Myocyte (in vitro differentiated cells): ENCODE measurements at regions not wholly inside any gene's neighbourhood (a gene's known extent, or its start where the extent isn't known, plus 50 kb on each side); places are given as distances from the start of the nearest gene placed in this dataset.
A peak's percentile ranks its signal among the peaks of the same experiment; 100 is the strongest.

ENCODE experiments used
- DNase-seq: peaks from one replicate; pipeline ENCODE4 v3.0.0-alpha.2; 2012; ENCODE audit warnings: low read depth

- peak; percentile 23 for DNase-seq
These were observed 293.2 kb upstream of the FIGN start for GRCh38 chr2:164028814-164029534.

GRCh38 chr2:164024396-164024795 lies 288.6 kb upstream of the FIGN start:
- no peak for DNase-seq

DNA sequence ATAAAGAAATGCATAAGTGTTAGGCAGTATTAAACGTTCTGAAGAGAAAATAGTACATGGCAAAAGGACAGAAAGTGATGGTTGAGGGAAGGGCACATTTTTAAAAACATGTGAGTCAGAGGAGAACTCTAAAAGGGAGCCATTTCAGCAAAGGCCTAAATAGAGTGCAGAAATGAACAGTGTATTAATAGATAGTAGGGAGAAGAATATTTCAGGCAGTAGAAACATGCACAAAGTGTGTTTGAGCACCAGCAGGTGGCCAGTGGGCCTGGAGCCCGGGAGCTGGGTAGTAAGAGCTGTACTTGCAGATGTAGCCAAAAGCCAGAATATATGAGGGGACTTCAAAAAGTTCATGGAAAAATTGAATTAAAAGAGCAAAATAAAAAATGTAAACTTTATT lies 288.1 kb upstream of the FIGN start:
- peak; percentile 61 for DNase-seq

- DNase-seq: peak; percentile 44
These were observed 279.7 kb upstream of the FIGN start for GRCh38 chr2:164015328-164016123.

DNA sequence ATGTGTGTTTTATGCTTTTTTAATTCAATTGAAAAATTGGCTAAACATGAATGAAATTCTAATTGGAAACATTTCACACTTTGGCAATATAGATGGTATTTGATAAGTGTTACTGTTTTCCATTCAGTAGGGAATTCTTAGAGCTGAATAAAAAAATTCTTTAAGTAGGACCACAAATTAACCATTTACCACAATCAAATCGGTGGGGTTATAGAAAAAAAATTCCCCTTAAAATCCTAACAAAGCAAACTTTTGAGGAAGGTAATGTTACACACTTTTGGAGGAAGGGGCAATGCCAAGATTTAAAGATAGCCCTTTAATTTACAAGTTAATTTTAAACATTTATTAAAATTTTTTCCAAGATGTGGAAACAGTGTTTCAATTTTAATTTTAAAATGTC lies 279.0 kb upstream of the FIGN start:
- no peak for DNase-seq

GRCh38 chr2:164014068-164014731 lies 278.4 kb upstream of the FIGN start:
- DNase-seq: peak; percentile 10

DNA sequence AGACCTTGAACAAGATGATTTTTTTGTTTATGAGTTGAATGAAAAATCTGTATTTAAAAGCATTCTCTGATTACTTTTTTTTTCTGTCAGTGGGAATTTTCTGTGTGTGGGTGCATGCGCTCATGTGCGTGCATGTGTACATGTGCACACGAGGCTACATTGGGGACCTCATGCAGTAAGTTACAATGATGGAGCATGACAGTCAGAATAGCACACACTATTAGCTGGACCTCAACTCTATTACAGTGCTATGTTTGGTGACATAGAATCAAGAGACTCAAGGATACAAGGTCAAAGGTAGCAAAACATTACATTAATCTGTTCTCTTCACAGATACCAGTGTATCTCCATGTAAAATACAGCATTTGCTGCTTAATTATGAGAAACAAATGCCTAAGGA lies 276.8 kb upstream of the FIGN start:
- no peak for DNase-seq

GRCh38 chr2:164009756-164010337 lies 274.0 kb upstream of the FIGN start:
- no peak for DNase-seq

DNA sequence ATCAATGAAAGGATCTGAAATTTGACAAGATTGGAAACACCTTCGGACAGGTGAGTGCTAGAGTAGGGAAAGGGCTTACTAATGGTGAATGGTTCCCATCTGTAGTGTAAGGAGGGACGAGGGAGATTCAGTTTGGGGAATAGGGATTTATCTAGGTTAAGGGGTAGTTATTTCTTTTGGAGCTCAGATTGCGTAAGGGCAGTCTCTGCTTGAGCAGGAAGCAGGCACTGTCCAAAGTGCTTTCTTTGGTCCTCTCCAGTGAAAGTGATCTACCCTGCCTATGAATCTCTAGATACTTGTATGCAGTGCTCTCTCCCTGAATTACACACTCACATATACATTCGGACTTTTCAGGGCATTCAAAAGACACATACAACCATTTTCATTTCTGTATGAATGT lies 272.9 kb upstream of the FIGN start:
- DNase-seq: no peak

GRCh38 chr2:164006704-164007103 lies 270.9 kb upstream of the FIGN start:
- no peak for DNase-seq

DNA sequence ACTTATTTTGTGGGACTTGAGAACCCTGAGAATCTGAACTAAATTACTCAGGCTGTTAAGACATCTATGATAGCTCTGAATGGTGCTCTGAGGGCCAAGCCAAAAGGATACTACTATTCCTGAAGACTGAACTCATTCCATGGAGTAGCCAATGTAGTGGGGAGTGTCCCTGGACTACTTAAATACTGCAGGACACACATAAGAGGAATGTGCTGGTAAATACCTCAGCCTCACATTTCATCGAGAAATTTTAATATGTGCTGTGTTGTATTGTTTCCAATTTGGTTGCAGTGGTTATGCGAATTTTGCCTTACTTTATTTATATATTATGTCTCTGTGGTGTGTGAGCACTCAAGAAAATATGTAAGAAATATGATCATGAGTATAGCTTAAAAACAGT lies 264.4 kb upstream of the FIGN start:
- DNase-seq: peak; percentile 68

DNA sequence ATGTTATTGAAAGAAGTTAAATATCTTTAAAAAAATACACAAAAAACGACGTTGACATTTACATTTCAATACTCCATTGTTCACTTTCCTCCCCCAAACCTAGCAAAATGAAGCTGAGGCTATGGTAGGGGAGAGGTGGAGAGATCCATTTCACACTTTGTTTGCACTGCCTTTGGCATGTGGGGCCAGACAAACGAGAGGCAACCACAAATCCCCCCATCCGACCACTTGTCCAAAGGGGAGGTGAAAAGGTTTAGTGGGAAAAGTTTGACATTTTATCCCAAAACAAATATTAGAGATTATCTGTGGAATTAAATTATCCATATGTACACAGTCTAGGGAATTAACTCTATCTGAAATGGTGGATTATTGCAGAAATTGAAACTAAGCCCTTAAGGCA lies 261.7 kb upstream of the FIGN start:
- DNase-seq: no peak

DNA sequence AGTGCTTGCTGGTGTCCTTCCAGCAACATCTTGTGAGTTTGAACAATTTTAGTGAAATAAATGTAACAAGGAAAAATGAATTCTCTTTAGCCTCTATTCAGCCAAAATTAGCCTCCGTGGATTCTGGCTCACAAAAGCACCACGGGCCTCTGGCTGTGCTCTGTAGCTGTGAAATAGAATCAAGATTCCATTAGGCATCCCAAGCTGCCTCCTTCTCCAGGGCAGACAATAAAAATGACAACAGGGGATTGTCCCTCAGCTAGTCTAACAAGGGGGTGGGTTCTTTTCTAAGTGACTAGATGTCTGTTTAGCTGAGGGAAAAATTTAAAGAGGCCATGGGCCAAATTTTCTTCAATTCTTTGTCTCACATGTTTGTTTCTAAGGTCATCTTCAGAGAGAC lies 254.7 kb upstream of the FIGN start:
- DNase-seq: no peak

- DNase-seq: no peak
These were observed 254.3 kb upstream of the FIGN start for GRCh38 chr2:163990101-163990500.

DNA sequence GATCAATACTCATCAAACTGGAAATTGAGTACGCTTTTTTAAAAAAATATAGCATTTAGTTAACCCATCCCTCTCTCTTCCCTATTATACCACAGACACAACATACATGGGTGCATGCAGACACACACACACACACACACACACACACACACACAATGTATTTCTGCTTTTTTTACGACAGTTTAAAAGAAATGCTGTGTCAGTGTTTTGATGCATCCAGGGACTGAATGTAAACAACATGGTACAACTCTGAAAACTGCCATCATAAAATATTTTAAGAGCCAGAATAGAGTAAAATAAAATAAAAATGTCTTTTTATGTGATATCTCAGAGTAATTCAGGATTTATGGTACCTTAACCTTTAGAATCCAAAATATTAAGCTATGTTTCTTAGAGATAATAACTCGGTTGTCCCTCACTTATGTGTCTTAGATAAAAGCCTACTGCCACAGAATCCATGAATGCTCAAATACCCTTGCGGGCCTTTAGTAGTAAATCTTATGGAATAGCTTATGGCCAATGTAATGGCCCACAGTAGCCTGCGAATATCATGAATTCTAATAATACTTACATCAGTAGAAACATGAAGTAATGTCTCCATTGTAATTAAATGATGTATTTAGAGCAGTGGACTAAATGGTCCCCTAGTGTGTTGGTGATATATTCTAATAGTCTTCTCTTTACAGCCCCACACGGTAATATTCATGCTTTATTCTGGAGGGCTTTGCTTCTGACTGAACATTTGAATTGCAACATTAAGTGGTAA lies 251.6 kb upstream of the FIGN start:
- no peak for DNase-seq

DNA sequence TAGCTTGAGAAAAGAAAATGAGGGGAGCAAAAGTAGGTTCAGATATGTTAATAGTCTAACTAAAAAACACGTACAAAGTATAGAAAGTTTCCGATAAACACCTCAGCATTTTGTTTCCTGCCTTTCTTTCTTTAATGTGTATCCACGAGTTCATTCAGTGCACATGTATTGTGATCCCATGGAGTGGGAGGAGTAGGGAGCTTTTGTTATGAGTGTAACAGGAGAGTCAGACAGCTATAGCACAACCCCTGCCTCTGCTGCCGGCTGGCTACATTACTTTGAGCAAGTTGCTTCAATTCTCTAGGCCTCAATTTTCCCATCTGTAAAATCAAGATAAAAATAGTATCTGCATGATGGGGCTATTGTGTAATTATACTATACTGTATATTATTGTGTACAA lies 249.2 kb upstream of the FIGN start:
- no peak for DNase-seq

- no peak for DNase-seq
These were observed 248.1 kb upstream of the FIGN start for GRCh38 chr2:163983911-163984310.

- DNase-seq: no peak
These were observed 247.1 kb upstream of the FIGN start for GRCh38 chr2:163982938-163983337.

GRCh38 chr2:163974766-163975165 lies 239.0 kb upstream of the FIGN start:
- no peak for DNase-seq

GRCh38 chr2:163970058-163970813 lies 234.4 kb upstream of the FIGN start:
- DNase-seq: no peak
